GM08714 (cell line): ENCODE measurements at regions not wholly inside any gene's neighbourhood (a gene's known extent, or its start where the extent isn't known, plus 50 kb on each side); places are given as distances from the start of the nearest gene placed in this dataset.
"Not testable (repeated sequence)": the region's sequence is repeated elsewhere in the genome, so short reads cannot be mapped to it uniquely, and the experiment has no call there.

ENCODE experiments used
- H3K4me3 ChIP-seq: fragments of 200-500 bp; sonication (Bioruptor generic); 2 replicates; pipeline ENCODE4 v1.5.1; 2014; ENCODE audit warnings: mild to moderate bottlenecking, low read length, inconsistent platforms
- ZNF274 ChIP-seq: IDR thresholded peaks from 2 replicates; pipeline ENCODE4 v1.6.1; 2012; ENCODE audit warnings: mild to moderate bottlenecking, low read depth, low read length

DNA sequence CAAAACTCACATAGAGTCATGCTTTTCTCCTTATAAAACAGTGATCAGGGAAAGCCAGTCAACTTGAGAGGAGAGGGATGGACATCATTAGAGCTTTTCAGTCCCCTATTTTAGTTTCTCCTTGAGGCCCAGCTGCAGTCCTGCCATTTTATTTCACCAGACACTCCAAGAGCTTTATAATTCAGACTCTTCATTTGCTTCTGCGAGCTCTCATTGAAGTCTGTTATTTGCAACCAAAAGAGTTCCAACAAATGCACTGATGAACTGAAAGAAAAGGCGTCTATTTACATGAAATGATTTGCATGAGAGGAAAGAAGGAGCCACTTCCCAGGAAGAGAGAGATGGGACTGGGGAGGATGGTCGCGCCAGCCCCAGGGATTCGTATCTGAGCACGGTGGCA lies 86.8 kb downstream of the NDUFA12 start:
- no peak overlapping the region for H3K4me3 ChIP-seq
- no peak for TF ChIP-seq ZNF274

DNA sequence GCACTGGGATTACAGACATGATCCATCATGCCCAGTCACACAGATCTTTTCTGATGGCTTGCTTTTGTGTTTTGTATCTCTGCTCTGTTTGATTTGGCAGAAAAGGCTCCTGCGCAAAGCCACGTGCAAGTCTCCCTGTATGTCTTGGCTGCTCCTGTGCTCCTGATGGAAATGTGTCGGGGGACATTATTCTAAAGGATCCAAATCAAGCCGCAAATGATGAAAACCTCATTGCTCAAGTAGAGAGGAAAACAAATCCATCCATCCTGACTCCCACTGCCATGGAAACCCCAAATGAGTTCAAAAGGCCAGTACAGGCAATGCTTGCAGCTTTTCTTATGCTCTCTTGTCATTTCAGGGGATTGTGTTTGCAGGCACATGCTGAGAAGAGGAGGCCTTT lies 93.8 kb downstream of the NDUFA12 start:
- no peak overlapping the region for H3K4me3 ChIP-seq
- TF ChIP-seq ZNF274, result no peak

DNA sequence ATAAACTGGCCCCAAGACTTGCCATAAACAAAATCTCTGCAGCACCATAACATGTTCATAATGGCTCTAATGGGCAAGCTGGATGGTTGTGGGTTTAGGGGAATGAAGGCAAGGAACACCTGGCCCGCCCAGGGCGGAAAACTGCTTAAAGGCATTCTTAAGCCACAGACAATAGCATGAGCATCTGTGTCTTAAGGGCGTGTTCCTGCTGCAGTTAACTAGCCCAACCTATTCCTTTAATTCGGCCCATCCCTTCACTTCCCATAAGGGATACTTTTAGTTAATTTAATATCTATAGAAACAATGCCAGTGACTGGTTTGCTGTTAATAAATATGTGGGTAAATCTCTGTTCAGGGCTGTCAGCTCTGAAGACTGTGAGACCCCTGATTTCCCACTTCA lies 97.7 kb downstream of the NDUFA12 start:
- H3K4me3 ChIP-seq, result not testable (repeated sequence)

DNA sequence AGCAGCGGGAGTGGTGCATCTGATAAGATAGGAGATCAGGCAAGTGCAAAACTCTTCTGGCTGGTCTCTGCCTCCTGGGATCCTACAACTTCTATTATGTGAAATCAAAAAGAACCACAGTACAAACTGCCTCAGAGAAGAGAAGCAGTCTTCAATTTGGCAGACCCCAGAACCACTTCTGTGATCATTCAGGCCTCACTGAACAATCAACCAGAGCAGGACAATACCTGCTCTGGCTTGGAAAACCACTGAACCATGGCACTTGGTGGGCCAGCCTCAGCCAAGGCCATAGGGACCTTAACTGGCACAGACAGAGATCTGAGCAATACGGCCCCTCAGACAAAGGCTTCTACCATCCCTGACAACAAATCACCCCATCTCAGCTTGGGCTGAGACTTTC lies 103.0 kb downstream of the NDUFA12 start:
- no peak overlapping the region for H3K4me3 ChIP-seq
- TF ChIP-seq ZNF274, result no peak

DNA sequence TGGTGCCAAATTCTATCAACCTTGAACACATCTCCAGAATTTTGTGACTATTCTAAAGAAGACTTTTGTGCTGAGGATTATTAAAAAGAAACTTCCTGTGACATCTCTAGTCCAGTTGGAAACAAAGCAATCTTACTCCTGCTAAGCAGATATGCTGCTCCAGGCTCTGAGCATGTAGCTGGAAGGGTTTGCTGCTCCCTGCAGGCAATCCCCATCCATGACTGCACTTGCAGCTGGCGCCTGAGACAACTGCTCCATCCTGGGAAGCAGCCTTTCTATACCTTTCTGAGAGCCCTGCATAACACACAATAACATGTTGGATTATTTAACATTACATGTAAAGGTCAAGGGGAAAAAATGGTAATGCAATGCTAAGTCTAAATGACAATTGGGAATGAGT lies 105.1 kb downstream of the NDUFA12 start:
- no peak overlapping the region for H3K4me3 ChIP-seq
- TF ChIP-seq ZNF274, result no peak

DNA sequence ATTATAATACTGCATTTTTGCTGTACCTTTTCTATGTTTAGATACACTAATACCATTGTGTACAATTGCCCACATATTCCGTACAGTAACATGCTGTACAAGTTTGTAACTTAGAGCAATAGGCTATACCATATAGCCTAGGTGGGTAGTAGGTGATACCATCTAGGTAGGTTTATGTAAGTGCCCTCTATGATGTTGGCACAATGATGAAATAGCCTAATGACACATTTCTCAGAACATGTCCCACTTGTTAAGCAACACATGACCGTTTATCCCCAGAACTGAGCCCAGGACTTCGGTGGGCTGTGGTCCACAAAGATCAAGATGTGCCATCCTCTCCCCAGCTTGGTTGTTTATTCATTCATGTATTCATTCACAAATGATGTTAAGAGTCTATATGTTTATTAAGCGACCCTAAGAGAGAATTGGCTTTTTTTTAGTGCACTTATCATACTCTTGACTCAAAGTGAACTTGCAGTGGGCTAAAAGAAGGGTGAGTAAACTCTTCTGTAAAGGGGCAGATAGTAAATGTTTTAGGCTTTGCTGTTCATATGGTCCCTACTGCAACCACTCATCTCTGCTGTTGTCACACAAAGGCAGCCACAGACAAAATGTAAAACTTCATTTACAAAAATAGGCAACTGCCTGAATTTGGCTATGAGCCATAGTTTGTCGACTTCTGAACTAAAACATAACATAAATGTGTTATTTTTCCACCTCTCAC lies 110.8 kb downstream of the NDUFA12 start:
- no peak overlapping the region for H3K4me3 ChIP-seq
- TF ChIP-seq ZNF274, result no peak

DNA sequence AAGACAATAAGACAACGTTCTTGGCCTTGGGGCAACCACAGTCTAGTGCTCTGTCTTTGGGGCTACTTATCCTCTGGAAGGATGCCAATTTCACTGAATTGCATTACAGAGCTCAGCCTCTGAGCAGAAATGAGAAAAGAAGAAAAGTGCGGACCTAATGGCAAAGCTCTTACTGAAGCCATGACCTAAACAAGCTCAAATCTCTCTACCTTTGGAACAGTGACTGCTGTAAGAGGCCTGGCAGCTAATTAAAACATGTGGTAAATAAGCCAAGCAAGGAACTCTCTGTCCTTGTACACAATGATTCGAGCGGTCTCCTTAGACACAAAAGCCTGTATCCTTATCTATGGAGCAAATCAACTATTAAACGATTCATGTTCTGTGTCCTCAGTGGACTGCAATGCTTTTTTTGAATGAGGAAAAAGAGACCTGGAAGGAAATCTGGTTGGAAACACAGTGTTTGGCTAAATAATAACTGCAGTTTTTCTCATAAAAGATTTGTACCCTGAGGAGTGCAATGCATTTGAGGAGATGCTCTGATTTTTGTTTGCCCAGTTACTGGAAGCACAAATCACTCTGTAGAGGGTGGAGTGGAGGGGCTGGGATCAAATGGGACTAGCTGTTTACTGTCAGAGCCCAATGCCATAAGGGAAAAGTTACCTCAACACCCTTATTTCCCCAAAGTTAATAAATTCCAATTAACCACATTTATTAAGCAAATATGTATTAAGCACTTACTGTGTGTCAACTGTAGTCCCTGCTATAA lies 113.9 kb downstream of the NDUFA12 start:
- no peak for TF ChIP-seq ZNF274
- no peak overlapping the region for H3K4me3 ChIP-seq

DNA sequence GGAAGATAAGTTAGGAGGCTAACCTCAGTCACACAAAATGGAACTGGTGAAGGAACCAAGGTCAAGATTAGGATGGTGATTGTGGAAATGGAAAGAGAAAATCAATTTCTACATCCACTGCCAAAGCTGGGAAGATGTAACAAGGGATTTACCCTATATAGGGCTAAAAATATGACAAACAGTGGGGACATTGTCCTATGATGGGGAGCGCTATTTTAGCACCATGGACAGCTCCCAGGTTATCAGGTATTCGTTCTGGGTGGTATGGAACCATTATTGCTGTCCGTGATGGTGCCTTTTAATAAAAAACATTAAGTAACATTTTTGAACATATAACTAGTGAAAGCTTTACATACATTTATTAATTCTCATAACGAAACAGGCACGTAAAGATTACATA lies 124.0 kb downstream of the NDUFA12 start:
- H3K4me3 ChIP-seq, result no peak overlapping the region
- no peak for TF ChIP-seq ZNF274

DNA sequence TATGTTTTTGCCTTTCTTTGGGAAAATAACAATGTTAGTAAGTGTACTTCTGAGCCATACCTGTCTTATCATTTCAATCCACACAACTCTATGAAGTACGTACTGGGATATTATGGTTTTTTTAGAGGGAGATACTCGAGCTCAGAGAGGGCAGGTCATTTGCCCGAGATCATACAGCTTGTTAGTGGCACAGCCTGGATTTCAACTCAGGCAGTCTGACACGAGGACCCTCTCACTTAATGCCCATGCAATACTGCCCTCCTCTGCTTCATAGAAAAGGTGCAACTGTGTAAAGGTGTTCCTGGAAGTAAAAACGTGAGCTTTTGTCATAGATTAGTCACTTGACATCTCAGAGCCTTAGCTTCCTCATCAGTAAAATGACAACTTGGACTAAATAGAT lies 128.0 kb downstream of the NDUFA12 start:
- no peak overlapping the region for H3K4me3 ChIP-seq
- TF ChIP-seq ZNF274, result no peak

DNA sequence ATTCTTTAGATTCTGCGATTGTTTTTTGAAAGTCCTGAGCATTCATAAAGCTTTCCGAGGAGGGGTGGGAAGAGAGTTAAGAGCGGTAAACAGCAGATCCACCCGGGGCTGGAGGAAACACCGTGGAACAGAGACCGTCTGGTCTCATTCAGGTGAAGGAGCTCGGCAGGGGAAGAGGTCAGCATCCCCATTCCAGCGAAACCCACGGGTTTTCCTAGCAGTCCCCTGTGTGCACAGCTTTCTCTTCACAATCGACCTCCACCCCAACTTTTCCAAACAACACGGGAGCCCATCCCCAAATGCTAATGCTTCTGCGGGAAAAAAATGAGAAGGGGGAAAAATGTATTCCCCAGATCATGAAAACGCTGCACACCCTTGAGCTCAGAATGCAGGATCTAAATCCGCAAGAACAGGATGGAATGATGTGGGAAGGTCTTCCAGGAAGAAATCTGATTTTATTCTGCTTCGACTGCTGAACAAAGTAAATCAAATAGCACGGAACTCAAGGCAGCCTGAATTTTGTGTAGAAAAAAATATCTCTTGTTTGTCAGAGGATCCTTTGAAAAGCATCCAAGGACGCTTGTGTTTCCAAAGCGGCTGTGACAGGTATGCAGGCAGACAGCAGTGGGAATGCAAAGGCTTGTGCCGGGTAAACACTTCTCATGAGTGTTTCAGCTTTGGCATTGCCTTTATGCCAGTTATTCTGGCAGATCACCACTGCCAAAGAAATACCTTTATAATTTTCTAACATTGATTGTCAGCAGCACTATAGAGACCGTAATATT lies 128.8 kb downstream of the NDUFA12 start:
- H3K4me3 ChIP-seq, result peak overlapping the region; percentile 85; the same call in 1 of the 2 replicates
- TF ChIP-seq ZNF274, result no peak

DNA sequence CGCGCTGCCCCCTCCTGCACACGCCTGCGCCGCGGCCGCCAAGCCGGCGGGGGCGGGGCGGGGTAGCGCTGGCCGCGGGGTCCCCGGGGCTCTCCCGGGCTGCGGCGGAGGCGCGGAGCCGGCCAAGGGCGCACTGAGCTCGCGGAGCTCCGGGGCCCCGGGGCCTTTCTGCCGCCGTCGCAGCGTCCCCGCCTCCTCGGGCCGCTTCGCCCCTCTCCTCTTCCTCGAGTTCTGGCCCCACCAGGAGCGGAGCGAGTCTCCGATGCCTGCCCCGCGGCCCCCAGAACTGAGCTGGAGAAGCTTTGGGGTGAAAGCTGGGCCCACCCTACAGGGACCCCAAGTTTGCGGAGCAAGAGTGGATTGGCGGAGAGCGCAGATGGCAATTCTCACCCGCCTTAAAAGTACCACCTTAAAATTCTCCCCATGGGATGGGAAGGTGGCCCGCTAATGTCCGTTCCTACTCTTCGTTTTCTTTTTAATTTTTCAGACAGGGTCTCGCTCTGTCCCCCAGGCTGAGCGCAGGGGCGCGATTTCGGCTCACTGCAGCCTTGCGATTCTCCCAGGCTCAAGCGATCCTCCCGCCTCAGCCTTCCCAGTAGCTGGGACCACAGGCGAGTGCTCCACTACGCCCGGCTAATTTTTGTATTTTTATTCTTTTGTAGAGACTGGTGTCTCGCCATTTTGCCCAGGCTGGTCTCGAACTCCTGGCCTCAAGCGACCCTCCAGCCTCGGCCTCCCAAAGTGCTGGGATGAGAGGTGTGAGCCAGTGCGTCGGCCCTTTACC lies 129.6 kb downstream of the NDUFA12 start:
- no peak for TF ChIP-seq ZNF274
- H3K4me3 ChIP-seq, result peak overlapping the region; percentile 85; the same call in 1 of the 2 replicates

DNA sequence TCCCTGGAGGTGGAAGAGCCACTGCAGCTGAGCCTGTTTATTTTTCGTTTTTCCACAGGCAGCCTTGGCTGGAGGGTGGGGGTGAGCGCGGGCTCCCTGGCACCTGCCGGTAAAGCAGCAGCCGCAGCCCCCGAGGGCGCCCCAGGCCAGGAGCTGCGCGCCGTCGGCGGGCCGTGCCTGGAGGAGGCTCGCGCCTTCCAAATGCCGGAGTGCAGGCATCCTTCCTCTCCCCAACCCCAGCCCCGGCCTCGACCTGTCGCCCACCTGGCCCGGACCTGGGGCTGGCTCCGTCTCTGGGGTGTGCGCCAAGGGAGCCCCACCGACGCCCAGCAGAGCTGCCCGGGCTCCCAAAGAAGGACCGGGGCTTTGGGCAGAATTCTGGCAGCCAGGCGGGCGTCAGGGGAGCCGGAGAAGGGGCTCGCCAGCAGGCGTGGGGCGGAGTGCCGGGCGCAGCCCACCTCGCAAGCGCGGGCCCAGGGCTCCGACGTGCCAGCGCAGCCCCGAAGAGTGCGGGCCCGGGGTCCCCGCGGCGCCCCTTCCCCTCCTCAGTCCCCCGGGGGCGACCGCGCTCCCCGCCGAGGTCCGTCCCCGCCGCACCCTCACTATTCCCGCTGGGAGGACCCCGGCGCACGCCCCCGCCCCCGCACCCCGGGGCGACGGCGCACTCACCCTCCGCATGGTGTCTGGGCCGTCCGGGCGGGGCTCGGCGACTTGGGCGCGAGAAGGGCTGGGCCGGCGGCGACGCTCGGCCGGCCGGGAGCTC lies 130.3 kb downstream of the NDUFA12 start:
- H3K4me3 ChIP-seq, result peak overlapping the region; percentile 85
- no peak for TF ChIP-seq ZNF274

DNA sequence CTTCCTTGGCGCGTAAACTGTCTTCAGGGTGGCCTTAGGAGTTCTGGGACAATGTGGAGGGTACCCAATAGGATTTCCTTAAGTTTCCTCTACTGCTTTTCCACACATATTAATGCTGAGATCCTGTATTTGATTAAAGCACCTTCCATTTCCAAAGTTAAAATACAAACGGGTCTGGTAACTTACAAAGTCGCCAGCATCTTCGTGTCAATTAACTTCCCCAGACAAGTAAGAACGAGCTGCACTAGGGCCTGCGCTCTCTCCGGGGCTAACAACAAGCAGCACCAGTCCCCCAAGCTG lies 130.9 kb downstream of the NDUFA12 start:
- peak overlapping the region; percentile 85 for H3K4me3 ChIP-seq
- TF ChIP-seq ZNF274, result no peak
